Esophagus muscularis mucosa (tissue), 4 donors: ENCODE measurements at regions not wholly inside any gene's neighbourhood (a gene's known extent, or its start where the extent isn't known, plus 50 kb on each side); places are given as distances from the start of the nearest gene placed in this dataset.

ENCODE experiments used
- EP300 ChIP-seq: sonication (generic); formaldehyde crosslinking; IDR thresholded peaks from one replicate; pipeline ENCODE4 v1.6.1; 2017; ENCODE audit warnings: antibody characterized with exemption
- POLR2A ChIP-seq: fragments of 450-650 bp; IDR thresholded peaks from one replicate; pipeline ENCODE4 v1.6.1; 2017; ENCODE audit warnings: antibody characterized with exemption, moderate library complexity, mild to moderate bottlenecking, low read depth
- POLR2AphosphoS5 ChIP-seq, 2 donors: sonication (generic); formaldehyde crosslinking; IDR thresholded peaks; one replicate each; pipeline ENCODE4 v1.6.1; 2017; ENCODE audit warnings: antibody characterized with exemption in 2 of 2
- TF ChIP-seq, protein P1 (sequence below), 3 experiments: fragments of 200-600 bp in 2 of 3; fragments of 450-650 bp in 1 of 3; sonication (generic) in 2 of 3; IDR thresholded peaks; one replicate each; pipeline ENCODE4 v1.5.1; 2017 to 2019; ENCODE audit warnings: antibody characterized with exemption in 3 of 3, mild to moderate bottlenecking in 2 of 3, moderate library complexity in 1 of 3

DNA sequence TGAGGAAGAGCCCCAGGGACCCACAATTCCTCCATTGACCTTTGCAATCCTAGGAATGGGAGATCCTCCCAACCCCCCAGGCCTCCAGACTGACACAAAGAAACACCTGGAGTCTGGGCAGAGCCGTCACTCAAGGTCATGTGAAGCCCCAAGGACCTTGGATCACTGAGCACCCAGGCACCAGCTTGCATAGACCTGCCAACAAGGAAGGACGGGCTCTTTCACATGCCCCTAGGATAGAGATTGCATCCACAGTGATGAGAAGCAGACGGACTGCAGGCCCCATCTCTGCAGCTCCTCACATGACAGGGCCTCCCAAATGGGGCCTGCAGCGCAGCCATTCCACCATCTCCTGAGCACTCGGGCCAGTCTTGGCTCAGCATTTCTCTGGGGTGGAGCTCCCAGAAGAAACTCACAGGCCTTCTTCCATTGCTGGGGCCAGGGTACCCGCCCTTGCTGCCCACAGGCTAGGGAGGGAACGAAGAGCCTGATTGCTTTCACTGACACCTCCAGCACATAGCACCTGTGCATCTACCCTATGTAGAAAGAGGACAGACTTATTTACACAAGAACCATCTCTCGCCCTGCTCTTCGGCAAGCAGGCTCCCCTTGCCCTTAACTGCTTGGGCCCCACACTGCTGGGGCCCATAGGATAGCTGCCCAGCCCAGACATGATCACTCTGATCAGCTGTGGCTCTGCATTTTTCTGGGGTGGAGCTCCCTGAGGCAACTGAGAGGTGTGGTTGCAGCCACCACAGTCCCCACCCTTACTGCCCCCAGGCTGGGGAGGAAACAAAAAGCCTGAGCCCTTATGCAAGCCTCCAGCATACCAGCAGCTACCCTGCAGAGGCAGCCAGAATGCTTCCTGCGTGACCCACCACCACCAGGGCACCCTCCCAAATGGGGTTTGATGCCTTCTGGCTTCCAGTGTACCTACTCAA lies 185.7 kb upstream of the ZCCHC13 start:
- TF ChIP-seq POLR2A = no peak
- TF ChIP-seq, protein P1, sequence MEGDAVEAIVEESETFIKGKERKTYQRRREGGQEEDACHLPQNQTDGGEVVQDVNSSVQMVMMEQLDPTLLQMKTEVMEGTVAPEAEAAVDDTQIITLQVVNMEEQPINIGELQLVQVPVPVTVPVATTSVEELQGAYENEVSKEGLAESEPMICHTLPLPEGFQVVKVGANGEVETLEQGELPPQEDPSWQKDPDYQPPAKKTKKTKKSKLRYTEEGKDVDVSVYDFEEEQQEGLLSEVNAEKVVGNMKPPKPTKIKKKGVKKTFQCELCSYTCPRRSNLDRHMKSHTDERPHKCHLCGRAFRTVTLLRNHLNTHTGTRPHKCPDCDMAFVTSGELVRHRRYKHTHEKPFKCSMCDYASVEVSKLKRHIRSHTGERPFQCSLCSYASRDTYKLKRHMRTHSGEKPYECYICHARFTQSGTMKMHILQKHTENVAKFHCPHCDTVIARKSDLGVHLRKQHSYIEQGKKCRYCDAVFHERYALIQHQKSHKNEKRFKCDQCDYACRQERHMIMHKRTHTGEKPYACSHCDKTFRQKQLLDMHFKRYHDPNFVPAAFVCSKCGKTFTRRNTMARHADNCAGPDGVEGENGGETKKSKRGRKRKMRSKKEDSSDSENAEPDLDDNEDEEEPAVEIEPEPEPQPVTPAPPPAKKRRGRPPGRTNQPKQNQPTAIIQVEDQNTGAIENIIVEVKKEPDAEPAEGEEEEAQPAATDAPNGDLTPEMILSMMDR (IDR thresholded peaks at IDR 0.05) = no peak
- TF ChIP-seq EP300 = no peak
- TF ChIP-seq POLR2AphosphoS5 (IDR thresholded peaks at IDR 0.05) = no peak
